Peyer's patch (tissue), 4 donors: ENCODE measurements at regions not wholly inside any gene's neighbourhood (a gene's known extent, or its start where the extent isn't known, plus 50 kb on each side); places are given as distances from the start of the nearest gene placed in this dataset.

Experiments
- CTCF ChIP-seq, 6 experiments: fragments of 450-650 bp in 4 of 6; fragments of 200-600 bp in 2 of 6; sonication (generic) in 1 of 6; IDR thresholded peaks; one replicate each; pipeline ENCODE4 v1.5.1; 2017 to 2019; ENCODE audit warnings: antibody characterized with exemption in 6 of 6, mild to moderate bottlenecking in 3 of 6, moderate library complexity in 1 of 6
- POLR2A ChIP-seq, 2 donors: fragments of 450-650 bp; IDR thresholded peaks; one replicate each; pipeline ENCODE4 v1.5.1; 2017; ENCODE audit warnings: antibody characterized with exemption in 2 of 2, mild to moderate bottlenecking in 2 of 2, moderate library complexity in 2 of 2

GRCh38 chr12:79988368-79988767 is 53.5 kb upstream of the PPP1R12A start:
- TF ChIP-seq CTCF (IDR thresholded peaks at IDR 0.05): no peak
- TF ChIP-seq POLR2A (IDR thresholded peaks at IDR 0.05): no peak
